IPS-18c (cell line): ENCODE measurements at regions not wholly inside any gene's neighbourhood (a gene's known extent, or its start where the extent isn't known, plus 50 kb on each side); places are given as distances from the start of the nearest gene placed in this dataset.
"Not testable (repeated sequence)": the region's sequence is repeated elsewhere in the genome, so short reads cannot be mapped to it uniquely, and the experiment has no call there.

ENCODE experiments used
- H3K4me3 ChIP-seq: 2 replicates; pipeline ENCODE4 v1.7.0; 2013; ENCODE audit warnings: low read depth, mild to moderate bottlenecking, low read length, moderate library complexity; ENCODE audit not compliant: insufficient read depth
- H3K9me3 ChIP-seq: one replicate; pipeline ENCODE4 v1.6.1; 2013; ENCODE audit warnings: mild to moderate bottlenecking, low read length, moderate library complexity; ENCODE audit not compliant: control insufficient read depth, insufficient read depth

GRCh38 chr13:88717946-88718345 lies 1046.8 kb downstream of the SLITRK5 start:
- Histone ChIP-seq H3K9me3 (no peaks in the 10 kb centered on the region), H3K4me3 (no peak overlapping the region)

- H3K9me3 ChIP-seq: no peaks in the 10 kb centered on the region
- H3K4me3 ChIP-seq: no peak overlapping the region
Measured at GRCh38 chr13:88718781-88719180, 1047.6 kb downstream of the SLITRK5 start.

DNA sequence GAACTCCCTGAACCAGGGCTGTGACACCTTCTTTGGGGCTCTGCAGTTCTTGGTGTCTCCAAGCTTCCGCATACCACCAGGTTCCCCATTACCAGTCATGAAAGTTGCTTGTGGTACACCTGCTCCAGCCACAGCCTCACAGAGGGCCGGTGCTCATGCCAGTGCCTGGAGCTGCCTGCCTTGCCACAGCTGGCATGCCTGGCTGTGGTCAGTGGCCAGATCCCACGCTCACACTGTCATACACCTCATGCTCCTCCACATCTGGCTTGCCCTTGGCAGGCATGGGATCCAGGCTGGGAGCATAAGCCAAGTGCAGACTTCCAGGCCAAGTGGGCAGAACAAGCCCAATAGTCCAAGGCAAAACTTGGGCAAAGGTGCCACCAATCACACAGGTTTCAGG lies 1054.9 kb downstream of the SLITRK5 start:
- Histone ChIP-seq H3K4me3 (no peak overlapping the region), H3K9me3 (no peaks in the 10 kb centered on the region)

DNA sequence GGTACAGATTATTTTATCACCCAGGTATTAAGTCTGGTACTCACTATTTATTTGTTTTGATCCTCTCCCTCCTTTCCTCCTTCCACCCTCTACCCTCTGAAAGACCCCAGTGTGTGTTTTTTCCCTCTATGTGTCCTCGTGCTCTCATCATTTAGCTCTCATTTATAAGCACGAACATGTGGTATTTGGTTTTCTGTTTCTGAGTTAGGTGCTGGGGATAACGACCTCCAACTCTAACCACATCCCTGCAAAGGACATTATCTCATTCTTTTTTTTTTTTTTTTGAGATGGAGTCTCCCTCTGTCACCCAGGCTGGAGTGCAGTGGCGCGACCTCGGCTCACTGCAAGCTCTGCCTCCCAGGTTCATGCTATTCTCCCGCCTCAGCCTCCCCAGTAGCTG lies 1056.1 kb downstream of the SLITRK5 start:
- H3K4me3 ChIP-seq: not testable (repeated sequence)

DNA sequence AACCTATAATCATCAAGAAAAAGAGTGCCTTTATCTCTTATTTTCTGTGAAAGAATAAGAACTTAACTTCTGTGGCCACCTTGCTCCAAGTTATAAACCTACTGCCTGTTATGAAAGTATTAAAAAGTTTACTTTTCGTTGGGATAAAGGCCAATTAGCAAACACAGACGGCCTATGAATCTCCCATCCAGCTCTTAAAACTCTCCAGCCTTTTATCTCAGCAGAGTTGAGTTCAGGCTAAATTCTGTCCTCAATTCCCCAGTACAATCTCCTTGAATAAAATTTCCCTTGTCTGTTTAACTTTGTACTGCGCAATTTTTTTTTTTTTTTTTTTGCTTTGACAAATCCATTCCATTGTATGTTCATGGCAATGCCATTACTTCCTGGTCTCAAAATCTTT lies 1058.4 kb downstream of the SLITRK5 start:
- no peaks in the 10 kb centered on the region for H3K9me3 ChIP-seq
- no peak overlapping the region for H3K4me3 ChIP-seq

More for the DNA sequence above, 1056.1 kb downstream of the SLITRK5 start:
- not testable (repeated sequence) for H3K9me3 ChIP-seq

DNA sequence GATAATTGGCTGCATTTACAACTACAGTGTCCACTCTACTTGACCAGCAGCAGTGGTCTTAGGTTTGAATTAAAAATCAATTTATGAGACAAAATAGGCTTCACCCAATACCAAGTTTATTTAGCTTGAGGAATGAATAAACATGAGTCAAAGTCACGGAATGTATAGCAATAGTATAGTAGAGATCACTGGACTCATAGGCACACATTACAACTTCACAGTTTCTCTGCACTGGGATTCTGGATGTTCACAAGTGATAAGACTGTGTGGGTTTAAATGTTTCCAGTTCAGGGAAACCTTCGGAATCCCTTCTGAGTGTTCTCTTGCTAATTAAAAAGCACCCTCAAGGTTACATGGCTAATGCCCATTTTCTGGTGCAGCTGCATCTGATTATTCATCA lies 1064.9 kb downstream of the SLITRK5 start:
- H3K4me3 ChIP-seq: no peak overlapping the region
- H3K9me3 ChIP-seq: no peaks in the 10 kb centered on the region

DNA sequence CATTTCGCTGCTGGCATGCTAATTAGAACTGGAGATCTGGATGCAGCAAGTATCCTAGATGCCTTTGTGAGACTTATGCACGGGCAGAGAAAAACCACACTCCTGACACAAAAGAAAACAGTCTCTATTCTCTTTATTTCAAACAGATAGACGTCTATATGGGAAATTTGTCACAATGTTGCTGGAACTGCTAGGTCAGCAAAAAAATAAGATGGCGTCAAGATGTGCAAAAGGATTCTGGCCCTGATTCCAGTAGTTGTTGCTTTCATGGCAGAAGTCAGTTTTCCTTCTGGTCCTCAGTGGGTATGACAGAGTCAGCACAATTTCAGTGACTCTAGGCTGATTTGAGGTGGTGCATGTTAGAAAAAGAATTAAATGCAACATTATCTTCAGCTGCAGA lies 1068.0 kb downstream of the SLITRK5 start:
- no peaks in the 10 kb centered on the region for H3K9me3 ChIP-seq

GRCh38 chr13:88744289-88744688 lies 1073.1 kb downstream of the SLITRK5 start:
- H3K4me3 ChIP-seq: no peak overlapping the region
- no peaks in the 10 kb centered on the region for H3K9me3 ChIP-seq

More for the DNA sequence above, 1068.0 kb downstream of the SLITRK5 start:
- no peak overlapping the region for H3K4me3 ChIP-seq

- Histone ChIP-seq H3K9me3 (no peaks in the 10 kb centered on the region), H3K4me3 (no peak overlapping the region)
Measured at GRCh38 chr13:88745011-88745410, 1073.8 kb downstream of the SLITRK5 start.

GRCh38 chr13:88752041-88752440 lies 1080.9 kb downstream of the SLITRK5 start:
- H3K4me3 ChIP-seq: no peak overlapping the region
- no peaks in the 10 kb centered on the region for H3K9me3 ChIP-seq

GRCh38 chr13:88754141-88754540 lies 1083.0 kb downstream of the SLITRK5 start:
- no peak overlapping the region for H3K4me3 ChIP-seq
- no peaks in the 10 kb centered on the region for H3K9me3 ChIP-seq

DNA sequence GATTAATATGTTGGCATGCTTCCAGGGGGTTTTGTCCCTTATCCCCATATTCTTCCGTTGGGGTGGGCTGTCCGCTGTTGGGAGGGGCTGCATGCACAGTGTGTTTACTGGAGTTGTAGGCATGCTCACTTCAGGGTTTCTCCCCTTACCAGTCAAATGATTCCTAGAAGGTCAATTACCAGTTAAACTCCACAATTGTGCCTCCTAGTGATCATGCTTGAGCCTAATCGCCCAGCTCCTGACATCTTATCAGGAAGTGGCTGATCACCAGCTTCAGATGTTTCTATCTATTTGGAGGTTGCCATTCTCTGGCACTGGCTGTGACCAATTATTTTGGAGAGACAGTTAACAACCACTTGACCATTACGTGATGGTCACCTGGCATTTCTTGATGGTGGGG lies 1090.0 kb downstream of the SLITRK5 start:
- no peak overlapping the region for H3K4me3 ChIP-seq

GRCh38 chr13:88764103-88764502 lies 1092.9 kb downstream of the SLITRK5 start:
- Histone ChIP-seq H3K4me3 (no peak overlapping the region), H3K9me3 (no peaks in the 10 kb centered on the region)

More for the DNA sequence above, 1090.0 kb downstream of the SLITRK5 start:
- H3K9me3 ChIP-seq: no peaks in the 10 kb centered on the region

- no peak overlapping the region for H3K4me3 ChIP-seq
Measured at GRCh38 chr13:88800505-88800904, 1129.3 kb downstream of the SLITRK5 start.

DNA sequence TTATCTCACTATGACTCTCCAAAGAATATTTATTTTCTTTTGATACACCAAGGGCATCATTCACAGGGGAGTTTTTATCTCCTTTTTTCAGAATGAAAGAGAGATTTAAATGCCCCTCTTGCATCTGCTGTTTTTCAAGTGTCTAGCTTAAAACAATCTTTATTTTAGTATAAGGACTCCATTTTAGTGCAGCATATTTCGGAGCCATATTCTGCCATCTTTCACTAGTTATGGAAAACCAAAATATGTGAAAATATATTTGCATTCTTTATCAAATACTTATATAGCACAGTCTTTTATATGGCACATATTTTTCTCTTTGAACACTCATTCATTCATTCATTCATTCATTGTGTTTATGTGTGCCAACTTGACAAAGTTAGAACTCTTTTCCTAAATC lies 1130.2 kb downstream of the SLITRK5 start:
- Histone ChIP-seq H3K4me3 (no peak overlapping the region), H3K9me3 (no peaks in the 10 kb centered on the region)

More at GRCh38 chr13:88800505-88800904, 1129.3 kb downstream of the SLITRK5 start:
- H3K9me3 ChIP-seq: no peaks in the 10 kb centered on the region

- Histone ChIP-seq H3K4me3 (no peak overlapping the region), H3K9me3 (no peaks in the 10 kb centered on the region)
Measured at GRCh38 chr13:88802886-88803285, 1131.7 kb downstream of the SLITRK5 start.

DNA sequence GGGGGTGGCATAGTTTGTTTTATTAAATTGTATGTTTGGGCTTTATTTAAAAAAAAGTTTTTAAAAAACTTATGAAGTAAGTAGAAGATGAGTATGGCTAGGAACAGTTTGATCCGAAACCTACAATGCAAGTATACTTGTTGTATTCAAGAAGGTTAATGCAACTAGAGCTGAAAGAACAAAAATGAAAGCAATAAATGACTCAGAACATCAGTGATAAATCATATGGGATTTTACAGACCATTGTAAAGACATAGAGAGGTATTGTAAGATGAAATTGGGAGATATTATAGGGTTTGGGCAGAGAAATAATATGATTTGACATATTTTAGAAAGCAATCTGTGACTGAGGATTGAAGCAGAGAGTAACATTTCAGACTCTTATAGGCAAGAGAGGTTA lies 1135.3 kb downstream of the SLITRK5 start:
- Histone ChIP-seq H3K4me3 (no peak overlapping the region), H3K9me3 (no peaks in the 10 kb centered on the region)

DNA sequence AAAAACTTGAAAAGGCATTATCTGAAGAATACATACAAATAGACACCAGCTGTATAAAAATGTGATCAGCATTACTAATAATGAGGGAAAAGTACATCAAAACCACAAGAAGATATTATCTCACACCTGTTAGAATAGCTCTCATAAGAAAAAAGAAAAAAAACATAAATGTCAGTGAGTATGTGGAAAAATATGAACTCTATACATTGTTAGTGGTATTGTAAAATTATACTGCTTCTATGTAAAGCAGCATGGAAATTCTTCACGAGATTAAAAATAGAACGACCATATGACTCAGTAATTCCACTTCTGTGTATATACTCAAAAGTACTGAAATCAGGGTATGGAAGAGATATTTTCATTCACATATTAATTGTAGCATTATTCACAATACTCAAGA lies 1146.4 kb downstream of the SLITRK5 start:
- no peak overlapping the region for H3K4me3 ChIP-seq
- H3K9me3 ChIP-seq: no peaks in the 10 kb centered on the region

DNA sequence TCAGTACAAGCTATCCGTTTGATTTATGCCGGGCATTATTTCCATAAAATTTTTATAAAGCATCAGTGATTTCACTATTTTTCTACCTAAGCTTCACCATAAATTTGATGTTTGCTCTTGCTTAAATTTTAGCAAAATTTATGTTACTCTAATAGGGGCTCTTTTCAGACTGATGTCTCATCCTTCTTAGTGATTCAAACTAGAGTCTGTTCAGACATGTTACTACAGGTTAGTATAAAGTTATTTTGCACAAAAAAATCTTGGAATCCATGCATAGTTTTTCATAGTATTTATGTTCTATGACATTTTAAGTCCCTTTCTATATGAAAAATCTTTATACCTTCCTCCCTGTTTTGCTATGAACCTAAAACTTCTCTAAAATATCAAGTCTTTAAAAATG lies 1151.9 kb downstream of the SLITRK5 start:
- no peaks in the 10 kb centered on the region for H3K9me3 ChIP-seq
- H3K4me3 ChIP-seq: no peak overlapping the region
